ENCODE measurements at regions not wholly inside any gene's neighbourhood (a gene's known extent, or its start where the extent isn't known, plus 50 kb on each side); places are given as distances from the start of the nearest gene placed in this dataset.

- DNase-seq, result no peak
- Histone ChIP-seq H3K4me1 (no peaks in the 10 kb centered on the region), H3K36me3 (peaks cover 7% of the 10 kb centered on the region), H3K4me3 (no peak overlapping the region), H3K9me3 (replicated peaks) (no peaks in the 10 kb centered on the region), H3K27ac (replicated peaks) (no peak overlapping the region), H3K27me3 (ENCODE audit: low read depth) (no peaks in the 10 kb centered on the region)
- no peak for TF ChIP-seq CTCF (IDR thresholded peaks at IDR 0.05; ENCODE audit: borderline replicate concordance)
- intact Hi-C loops (cut with micrococcal nuclease), result no loop called here
Observed at GRCh38 chrX:6981718-6982406, 165.7 kb upstream of the STS start.

- Histone ChIP-seq H3K27ac (replicated peaks) (no peak overlapping the region), H3K27me3 (ENCODE audit: low read depth) (no peaks in the 10 kb centered on the region), H3K4me3 (no peak overlapping the region), H3K9me3 (replicated peaks) (no peaks in the 10 kb centered on the region), H3K4me1 (no peaks in the 10 kb centered on the region), H3K36me3 (peaks cover 7% of the 10 kb centered on the region)
- intact Hi-C loops (cut with micrococcal nuclease), result no loop called here
- no peak for DNase-seq
- no peak for TF ChIP-seq CTCF (IDR thresholded peaks at IDR 0.05; ENCODE audit: borderline replicate concordance)
Observed at GRCh38 chrX:6980981-6981380, 166.5 kb upstream of the STS start.

GRCh38 chrX:6968231-6968630 lies 179.3 kb upstream of the STS start:
- H3K36me3 ChIP-seq, result no peaks in the 10 kb centered on the region
- H3K4me3 ChIP-seq, result no peak overlapping the region
- TF ChIP-seq CTCF (IDR thresholded peaks at IDR 0.05; ENCODE audit: borderline replicate concordance), result no peak
- DNase-seq, result no peak
- peaks cover 12% of the 10 kb centered on the region for H3K9me3 ChIP-seq (replicated peaks)
- no peak overlapping the region for H3K27ac ChIP-seq (replicated peaks)
- no peaks in the 10 kb centered on the region for H3K4me1 ChIP-seq
- H3K27me3 ChIP-seq (ENCODE audit: low read depth), result no peaks in the 10 kb centered on the region
- intact Hi-C loops (cut with micrococcal nuclease), result no loop called here

- no peak overlapping the region for H3K4me3 ChIP-seq
- H3K27ac ChIP-seq (replicated peaks), result no peak overlapping the region
- no peaks in the 10 kb centered on the region for H3K27me3 ChIP-seq (ENCODE audit: low read depth)
- H3K4me1 ChIP-seq, result no peaks in the 10 kb centered on the region
- H3K9me3 ChIP-seq (replicated peaks), result peaks cover 2% of the 10 kb centered on the region
- TF ChIP-seq CTCF (IDR thresholded peaks at IDR 0.05; ENCODE audit: borderline replicate concordance), result no peak
- DNase-seq, result no peak
- intact Hi-C loops (cut with micrococcal nuclease), result no loop called here
- H3K36me3 ChIP-seq, result no peaks in the 10 kb centered on the region
Observed at GRCh38 chrX:6965729-6966128, 181.8 kb upstream of the STS start.

- H3K4me3 ChIP-seq, result no peak overlapping the region
- no peaks in the 10 kb centered on the region for H3K4me1 ChIP-seq
- DNase-seq, result no peak
- intact Hi-C loops (cut with micrococcal nuclease), result no loop called here
- no peaks in the 10 kb centered on the region for H3K9me3 ChIP-seq (replicated peaks)
- H3K27me3 ChIP-seq (ENCODE audit: low read depth), result no peaks in the 10 kb centered on the region
- H3K27ac ChIP-seq (replicated peaks), result no peak overlapping the region
- H3K36me3 ChIP-seq, result no peaks in the 10 kb centered on the region
- no peak for TF ChIP-seq CTCF (IDR thresholded peaks at IDR 0.05; ENCODE audit: borderline replicate concordance)
Observed at GRCh38 chrX:6962006-6962355, 185.5 kb upstream of the STS start.
